GM23338 (cell line): ENCODE measurements at regions not wholly inside any gene's neighbourhood (a gene's known extent, or its start where the extent isn't known, plus 50 kb on each side); places are given as distances from the start of the nearest gene placed in this dataset.

Experiments
- ATAC-seq: fragments of 200-7000 bp; cut with Tn5 transposase; 3 replicates; pipeline ENCODE4 v1.9.1; 2020
- DNase-seq: peaks from one replicate; pipeline ENCODE4 v3.0.0-alpha.2; 2015; ENCODE audit warnings: low spot score
- H2AFZ ChIP-seq: fragments of 200-600 bp; sonication (generic); 2 replicates; pipeline ENCODE4 v1.8.0; 2016; ENCODE audit warnings: antibody characterized with exemption, mild to moderate bottlenecking, moderate library complexity
- H3F3A ChIP-seq: fragments of 200-600 bp; sonication (generic); replicated peaks from 2 replicates; pipeline ENCODE4 v1.8.0; 2017; ENCODE audit warnings: antibody characterized with exemption, mixed run types, low read depth
- H3K27ac ChIP-seq: fragments of 200-600 bp; sonication (generic); 2 replicates; pipeline ENCODE4 v1.6.1; 2016; ENCODE audit warnings: low read depth
- H3K27me3 ChIP-seq: fragments of 200-600 bp; sonication (generic); 2 replicates; pipeline ENCODE4 v1.8.0; 2016; ENCODE audit warnings: mild to moderate bottlenecking, mixed run types, moderate library complexity; ENCODE audit not compliant: insufficient read depth
- H3K36me3 ChIP-seq: fragments of 200-600 bp; sonication (generic); 2 replicates; pipeline ENCODE4 v1.8.0; 2016; ENCODE audit warnings: mild to moderate bottlenecking; ENCODE audit not compliant: insufficient read depth
- H3K4me1 ChIP-seq: fragments of 200-600 bp; sonication (generic); 2 replicates; pipeline ENCODE4 v1.8.0; 2016; ENCODE audit warnings: mild to moderate bottlenecking, moderate library complexity; ENCODE audit not compliant: insufficient read depth
- H3K4me2 ChIP-seq: fragments of 200-600 bp; sonication (generic); 2 replicates; pipeline ENCODE4 v1.7.1; 2017; ENCODE audit warnings: mixed run types
- H3K4me3 ChIP-seq: fragments of 200-600 bp; sonication (generic); 2 replicates; pipeline ENCODE4 v1.6.1; 2016; ENCODE audit warnings: mixed run types
- H3K79me2 ChIP-seq: fragments of 200-600 bp; sonication (generic); replicated peaks from 2 replicates; pipeline ENCODE4 v1.8.0; 2017; ENCODE audit warnings: mild to moderate bottlenecking; ENCODE audit not compliant: insufficient read depth
- H3K9me2 ChIP-seq: fragments of 200-600 bp; sonication (generic); 2 replicates; pipeline ENCODE4 v1.8.0; 2017; ENCODE audit not compliant: insufficient read depth
- H4K20me1 ChIP-seq: fragments of 200-600 bp; sonication (generic); replicated peaks from 2 replicates; pipeline ENCODE4 v1.8.0; 2017; ENCODE audit warnings: mild to moderate bottlenecking; ENCODE audit not compliant: insufficient read depth
- H3K27ac Mint-ChIP-seq: 2 replicates; pipeline ENCODE4 v1.8.0; 2020; ENCODE audit warnings: inconsistent platforms, mild to moderate bottlenecking, moderate library complexity, mixed read lengths
- H3K27me3 Mint-ChIP-seq: 3 replicates; pipeline ENCODE4 v1.8.0; 2022; ENCODE audit warnings: low read depth, mild to moderate bottlenecking, moderate library complexity, mixed read lengths, inconsistent platforms; ENCODE audit not compliant: insufficient read depth, poor library complexity
- H3K36me3 Mint-ChIP-seq: 3 replicates; pipeline ENCODE4 v1.8.0; 2021; ENCODE audit warnings: low read depth, mild to moderate bottlenecking, inconsistent platforms, moderate library complexity, mixed read lengths
- H3K4me1 Mint-ChIP-seq: 3 replicates; pipeline ENCODE4 v1.8.0; 2020; ENCODE audit warnings: mild to moderate bottlenecking, inconsistent platforms, mixed read lengths
- H3K4me3 Mint-ChIP-seq: 3 replicates; pipeline ENCODE4 v1.8.0; 2021; ENCODE audit warnings: moderate library complexity, mild to moderate bottlenecking, inconsistent platforms, mixed read lengths
- H3K9me3 Mint-ChIP-seq: 3 replicates; pipeline ENCODE4 v1.8.0; 2020; ENCODE audit warnings: moderate library complexity, mild to moderate bottlenecking, inconsistent platforms, mixed read lengths
- CREB1 ChIP-seq: fragments of 250-450 bp; sonication (Bioruptor Pico); IDR thresholded peaks from 2 replicates; pipeline ENCODE4 v1.5.0; 2020; ENCODE audit warnings: low read depth, mild to moderate bottlenecking, moderate library complexity
- ETS1 ChIP-seq: IDR thresholded peaks from 2 replicates; pipeline ENCODE4 v1.6.1; 2016; ENCODE audit warnings: antibody characterized with exemption
- EZH2 ChIP-seq: fragments of 200-600 bp; sonication (generic); IDR thresholded peaks from one replicate; pipeline ENCODE4 v1.8.0; 2017; ENCODE audit warnings: antibody characterized with exemption, mild to moderate bottlenecking, low read depth; ENCODE audit not compliant: unreplicated experiment
- NANOG ChIP-seq: IDR thresholded peaks from 2 replicates; pipeline ENCODE4 v1.6.1; 2016; ENCODE audit warnings: antibody characterized with exemption, borderline replicate concordance
- POLR2AphosphoS5 ChIP-seq: IDR thresholded peaks from 2 replicates; pipeline ENCODE4 v1.6.1; 2016; ENCODE audit warnings: antibody characterized with exemption, low read depth
- STAT1 ChIP-seq: IDR thresholded peaks from one replicate; pipeline ENCODE4 v1.6.1; 2016; ENCODE audit warnings: antibody characterized with exemption; ENCODE audit not compliant: unreplicated experiment
- ZNF114 ChIP-seq: fragments of 250-450 bp; sonication (Bioruptor Pico); IDR thresholded peaks from 2 replicates; pipeline ENCODE4 v1.5.0; 2020; ENCODE audit warnings: mild to moderate bottlenecking, moderate library complexity
- ZNF331 ChIP-seq: fragments of 250-450 bp; sonication (Bioruptor Pico); IDR thresholded peaks from 2 replicates; pipeline ENCODE4 v1.5.0; 2020; ENCODE audit warnings: low read depth, mild to moderate bottlenecking, moderate library complexity
- ZNF462 ChIP-seq: fragments of 250-450 bp; sonication (Bioruptor Pico); IDR thresholded peaks from 2 replicates; pipeline ENCODE4 v1.5.0; 2020; ENCODE audit warnings: mild to moderate bottlenecking, moderate library complexity

GRCh38 chr16:86218479-86219170, 291.7 kb upstream of the FOXF1 start:
- Histone ChIP-seq H3K4me2 (no peak overlapping the region), H3K4me1 (peaks cover 7% of the 10 kb centered on the region; the same call in 1 of the 2 replicates), H3K27ac (no peak overlapping the region), H3K9me2 (no peaks in the 10 kb centered on the region), H3K36me3 (no peaks in the 10 kb centered on the region), H2AFZ (no peak overlapping the region), H3K27me3 (no peaks in the 10 kb centered on the region), H3K4me3 (no peak overlapping the region), H4K20me1 (no peaks in the 10 kb centered on the region), H3K79me2 (no peaks in the 10 kb centered on the region), H3F3A (no peaks in the 10 kb centered on the region)
- H3K4me3 Mint-ChIP-seq = no peak overlapping the region
- H3K27me3 Mint-ChIP-seq = peaks cover 9% of the 10 kb centered on the region
- no peak for TF ChIP-seq ETS1
- TF ChIP-seq EZH2 = no peak
- no peak for TF ChIP-seq CREB1 (CRISPR knock-in tag)
- TF ChIP-seq ZNF331 (CRISPR knock-in tag) = no peak
- no peak for TF ChIP-seq STAT1
- TF ChIP-seq POLR2AphosphoS5 = no peak
- TF ChIP-seq ZNF114 (CRISPR knock-in tag) = no peak
- H3K36me3 Mint-ChIP-seq = no peaks in the 10 kb centered on the region
- no peaks in the 10 kb centered on the region for H3K9me3 Mint-ChIP-seq
- ATAC-seq (no peak), DNase-seq (no peak)
- no peak overlapping the region for H3K27ac Mint-ChIP-seq
- H3K4me1 Mint-ChIP-seq = peaks cover 6% of the 10 kb centered on the region; the same call in 1 of the 3 replicates

- H3K36me3 ChIP-seq = no peaks in the 10 kb centered on the region
- H3K4me2 ChIP-seq = no peak overlapping the region
- Mint-ChIP-seq H3K4me3 (no peak overlapping the region), H3K27me3 (peaks cover 9% of the 10 kb centered on the region), H3K4me1 (peaks cover 6% of the 10 kb centered on the region; the same call in 1 of the 3 replicates), H3K9me3 (no peaks in the 10 kb centered on the region), H3K36me3 (no peaks in the 10 kb centered on the region), H3K27ac (no peak overlapping the region)
- no peaks in the 10 kb centered on the region for H3K27me3 ChIP-seq
- no peaks in the 10 kb centered on the region for H3K9me2 ChIP-seq
- DNase-seq (no peak), ATAC-seq (no peak)
- H3K79me2 ChIP-seq = no peaks in the 10 kb centered on the region
- H3K4me3 ChIP-seq = no peak overlapping the region
- H3K27ac ChIP-seq = no peak overlapping the region
- no peaks in the 10 kb centered on the region for H4K20me1 ChIP-seq
- TF ChIP-seq ZNF462 (CRISPR knock-in tag) (no peak), STAT1 (no peak), POLR2AphosphoS5 (no peak), NANOG (no peak)
- peaks cover 7% of the 10 kb centered on the region; the same call in 1 of the 2 replicates for H3K4me1 ChIP-seq
- no peak overlapping the region for H2AFZ ChIP-seq
- H3F3A ChIP-seq = no peaks in the 10 kb centered on the region
These were observed 290.5 kb upstream of the FOXF1 start for GRCh38 chr16:86219655-86220445.
